HuH-7 (cell line): ENCODE measurements at regions not wholly inside any gene's neighbourhood (a gene's known extent, or its start where the extent isn't known, plus 50 kb on each side); places are given as distances from the start of the nearest gene placed in this dataset.
"Not testable (repeated sequence)": the region's sequence is repeated elsewhere in the genome, so short reads cannot be mapped to it uniquely, and the experiment has no call there.

ENCODE experiments used
- DNase-seq: peaks from one replicate; pipeline ENCODE4 v3.0.0; 2011; ENCODE audit warnings: low spot score

DNA sequence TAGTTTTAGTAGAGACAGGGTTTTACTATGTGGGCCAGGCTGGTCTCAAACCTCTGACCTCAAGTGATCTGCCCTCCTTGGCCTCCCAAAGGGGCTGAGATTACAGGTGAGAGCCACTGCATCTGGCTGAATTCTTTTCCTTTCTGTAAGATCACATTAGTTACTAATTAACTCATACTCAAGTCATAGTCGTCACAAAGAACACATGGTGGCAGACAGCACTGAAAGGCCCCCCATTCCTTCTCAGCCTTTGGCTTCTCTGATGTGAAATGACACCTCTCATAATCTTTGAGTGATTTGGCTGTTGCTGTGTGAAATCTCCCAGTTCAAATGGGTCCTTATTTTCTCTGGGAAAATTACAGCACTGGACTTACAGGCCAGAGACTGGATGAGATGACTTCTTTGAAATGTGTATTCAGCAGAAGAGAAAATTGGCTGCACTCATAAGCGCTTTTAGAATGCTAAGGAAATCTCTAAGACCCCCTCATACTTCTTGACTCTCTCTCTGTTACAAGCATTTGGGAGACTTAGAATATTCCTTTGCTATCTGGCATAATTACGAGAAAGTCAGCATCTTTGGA is 764.8 kb downstream of the RNF144A start:
- DNase-seq, result no peak

DNA sequence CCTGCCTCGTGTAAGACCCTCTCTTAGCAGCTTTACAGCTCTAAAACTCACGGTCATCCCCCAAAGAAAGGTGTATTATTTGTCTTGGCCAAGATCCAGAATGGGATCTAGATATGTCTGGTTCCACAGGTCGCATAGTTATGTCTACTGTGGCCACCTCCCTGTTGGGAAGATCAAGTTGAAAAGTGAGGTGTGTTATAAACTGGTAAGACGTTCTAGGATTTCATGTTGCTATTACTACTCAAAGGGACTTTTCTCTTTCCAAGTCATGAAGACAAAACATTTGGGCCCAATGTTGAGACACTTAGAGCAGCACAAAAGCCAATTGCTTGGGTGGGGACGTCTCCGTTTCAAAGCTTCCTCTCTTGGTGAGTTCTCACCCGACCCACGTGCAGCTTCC is 766.0 kb downstream of the RNF144A start:
- DNase-seq, result no peak

GRCh38 chr2:7683708-7684107 is 766.5 kb downstream of the RNF144A start:
- DNase-seq, result no peak

DNA sequence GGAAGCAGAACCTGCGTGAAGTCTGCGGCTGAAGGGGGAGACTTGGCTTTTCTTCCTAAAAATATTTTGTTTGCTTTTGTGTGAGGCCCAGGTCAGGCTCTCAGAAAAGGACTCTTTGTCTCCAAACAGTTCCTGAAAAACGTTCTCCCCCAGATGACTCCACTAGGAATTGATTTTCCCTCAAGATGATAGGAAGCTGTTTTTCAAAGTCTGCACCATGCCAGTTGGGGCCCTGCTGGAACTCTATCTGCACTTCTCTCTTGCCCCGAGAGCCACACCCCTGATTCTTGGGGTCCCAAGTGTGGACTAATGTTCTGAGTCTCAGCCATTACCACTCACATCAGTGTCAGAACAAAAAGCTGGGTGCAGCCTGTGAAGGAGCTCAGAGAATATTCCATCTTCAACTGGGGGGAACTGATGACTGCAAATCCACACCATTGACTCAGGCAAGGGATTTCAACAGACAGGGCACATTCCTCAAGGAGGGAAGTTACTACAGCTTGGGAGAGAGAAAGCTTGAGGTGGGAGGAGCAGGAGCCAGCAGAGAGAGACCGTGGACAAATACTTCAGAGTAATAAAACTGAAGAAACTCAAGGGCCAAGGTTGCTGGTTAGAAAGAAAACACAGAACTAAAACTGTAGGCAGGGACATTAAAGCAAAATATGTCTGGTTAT is 768.3 kb downstream of the RNF144A start:
- no peak for DNase-seq

DNA sequence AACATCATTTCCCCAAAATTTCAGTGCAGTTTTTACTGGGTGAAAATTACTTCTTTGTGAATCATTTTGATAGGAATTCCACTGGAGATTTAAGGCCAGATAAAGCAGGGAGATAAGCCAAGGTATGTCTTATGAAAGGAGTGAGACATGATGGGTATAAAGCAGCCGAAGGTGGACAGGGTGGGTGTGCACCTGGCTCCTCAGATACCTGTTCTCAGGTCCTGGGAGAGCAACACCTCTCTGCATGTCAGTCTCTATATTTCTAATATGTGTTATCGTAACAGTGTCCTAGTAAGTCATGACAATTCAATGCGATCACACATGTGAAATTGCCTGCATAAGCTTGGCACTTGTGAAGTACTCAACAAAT is 768.8 kb downstream of the RNF144A start:
- no peak for DNase-seq

DNA sequence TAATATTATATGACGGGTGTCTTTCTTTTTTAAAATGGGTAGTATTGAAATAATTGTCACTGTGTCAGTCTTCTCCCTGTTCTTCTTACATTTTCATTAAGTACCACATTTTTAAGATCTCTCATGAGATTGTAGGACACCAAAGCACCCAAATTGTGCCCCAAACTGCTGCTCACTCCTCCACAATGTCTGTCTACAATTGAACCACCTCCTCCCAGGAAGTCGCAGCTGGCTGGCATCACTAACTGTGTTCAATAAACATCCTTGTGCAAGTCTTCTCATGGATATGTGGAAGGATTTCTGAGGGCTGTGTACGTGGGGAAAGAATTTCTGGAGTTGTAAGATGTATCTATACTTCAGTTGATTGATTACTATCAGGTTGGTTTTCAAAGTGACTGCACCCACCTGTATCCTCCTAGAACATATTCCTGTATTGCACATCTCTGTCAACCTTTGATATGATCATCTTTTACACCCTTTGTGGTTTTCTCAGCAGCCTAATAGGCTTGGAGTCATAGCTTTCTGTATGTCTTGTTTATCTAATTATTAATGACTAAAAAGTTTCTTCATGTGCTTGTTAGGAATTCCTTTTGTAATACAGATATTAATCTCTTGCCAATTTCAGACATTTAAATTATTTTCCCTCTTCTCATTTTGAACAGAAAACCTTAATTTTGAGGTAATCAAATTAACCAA is 774.9 kb downstream of the RNF144A start:
- no peak for DNase-seq

DNA sequence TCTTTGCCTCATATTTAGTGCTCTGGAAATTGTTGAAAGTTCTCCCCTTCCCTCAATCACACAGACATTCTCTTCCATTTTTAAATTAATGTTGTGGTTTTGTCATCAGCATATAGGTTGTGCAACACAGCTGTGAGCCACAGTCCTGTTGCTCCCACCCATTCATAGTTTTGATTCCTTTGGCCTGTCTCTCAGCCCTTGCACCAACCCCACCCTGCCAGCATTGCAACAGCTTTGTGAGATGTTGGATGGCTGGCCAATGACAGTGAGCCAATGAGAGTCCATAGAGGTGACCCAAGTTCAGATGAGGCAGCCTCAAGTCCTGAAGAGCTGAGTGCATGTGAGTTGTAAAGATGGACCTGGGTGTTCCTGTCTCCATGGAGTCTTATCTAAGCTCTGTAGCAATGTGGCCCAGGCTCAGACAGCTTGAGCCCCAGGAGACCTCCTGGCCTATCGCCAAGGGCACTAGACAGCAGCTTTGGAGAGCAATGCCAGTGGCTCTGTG is 775.5 kb downstream of the RNF144A start:
- no peak for DNase-seq

- no peak for DNase-seq
Measured at GRCh38 chr2:7693246-7694075, 776.2 kb downstream of the RNF144A start.

GRCh38 chr2:7694076-7694985 is 777.1 kb downstream of the RNF144A start:
- no peak for DNase-seq

DNA sequence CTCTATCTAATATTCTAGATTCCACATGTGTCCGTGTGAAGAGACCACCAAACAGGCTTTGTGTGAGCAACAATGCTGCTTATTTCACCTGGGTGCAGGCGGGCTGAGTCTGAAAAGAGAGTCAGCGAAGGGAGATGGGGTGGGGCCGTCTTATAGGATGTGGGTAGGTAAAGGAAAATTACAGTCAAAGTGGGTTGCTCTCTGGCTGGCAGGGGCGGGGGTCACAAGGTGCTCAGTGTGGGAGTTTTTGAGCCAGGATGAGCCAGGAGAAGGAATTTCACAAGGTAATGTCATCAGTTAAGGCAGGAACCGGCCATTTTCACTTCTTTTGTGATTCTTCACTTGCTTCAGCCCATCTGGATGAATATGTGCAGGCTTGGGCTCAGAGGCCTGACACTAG is 779.3 kb downstream of the RNF144A start:
- DNase-seq, result not testable (repeated sequence)

DNA sequence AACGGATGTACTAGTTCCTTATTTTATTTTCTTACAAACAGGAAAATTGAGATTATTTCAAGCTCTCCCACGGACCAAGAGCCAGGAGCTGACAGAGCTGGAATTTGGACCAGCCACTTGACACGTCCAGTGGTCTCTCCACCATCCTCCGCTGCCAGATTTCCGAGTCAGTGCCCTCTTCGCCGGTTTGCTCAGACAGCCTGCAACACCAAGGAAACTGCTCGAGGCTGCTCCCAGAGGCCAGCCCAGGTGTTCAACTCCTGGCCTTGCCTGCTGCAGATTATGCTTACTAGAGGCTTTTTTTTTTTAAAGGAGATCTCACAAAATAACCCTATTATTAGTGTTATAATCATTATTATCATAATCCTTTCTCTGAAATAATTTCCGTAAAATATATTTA is 779.8 kb downstream of the RNF144A start:
- no peak for DNase-seq

- no peak for DNase-seq
Measured at GRCh38 chr2:7701791-7702190, 784.6 kb downstream of the RNF144A start.

GRCh38 chr2:7703048-7703447 is 785.8 kb downstream of the RNF144A start:
- no peak for DNase-seq

DNA sequence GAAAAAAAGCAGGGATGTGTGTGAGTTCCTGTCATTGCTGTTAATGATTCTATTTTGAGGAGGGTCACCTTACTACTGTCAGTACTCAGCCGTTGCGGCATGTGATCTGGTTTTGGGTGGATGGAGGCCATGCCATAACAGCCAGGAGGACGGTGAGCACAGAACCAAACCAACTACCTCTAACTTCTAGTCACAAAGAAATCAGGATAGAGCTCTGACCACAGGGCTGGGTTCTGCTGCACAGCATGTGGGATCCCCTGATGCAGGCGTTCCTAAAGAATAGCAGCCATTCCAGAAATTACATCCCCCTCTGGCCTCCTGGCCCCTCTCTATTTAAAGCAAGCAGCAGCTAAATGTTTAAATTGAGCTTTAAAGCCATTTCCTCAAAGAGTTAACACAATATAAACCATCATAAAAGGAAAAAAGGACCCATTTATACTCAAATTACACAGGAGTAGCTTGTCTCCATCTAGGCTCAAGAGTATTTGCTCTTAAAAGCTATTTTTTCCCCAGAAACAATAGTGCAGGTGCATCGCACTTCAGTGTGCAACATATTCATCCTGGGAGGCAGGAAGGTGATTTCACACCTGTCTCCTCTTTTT is 786.4 kb downstream of the RNF144A start:
- no peak for DNase-seq

- no peak for DNase-seq
Measured at GRCh38 chr2:7704296-7704865, 787.2 kb downstream of the RNF144A start.

- DNase-seq, result no peak
Measured at GRCh38 chr2:7706791-7707190, 789.6 kb downstream of the RNF144A start.

DNA sequence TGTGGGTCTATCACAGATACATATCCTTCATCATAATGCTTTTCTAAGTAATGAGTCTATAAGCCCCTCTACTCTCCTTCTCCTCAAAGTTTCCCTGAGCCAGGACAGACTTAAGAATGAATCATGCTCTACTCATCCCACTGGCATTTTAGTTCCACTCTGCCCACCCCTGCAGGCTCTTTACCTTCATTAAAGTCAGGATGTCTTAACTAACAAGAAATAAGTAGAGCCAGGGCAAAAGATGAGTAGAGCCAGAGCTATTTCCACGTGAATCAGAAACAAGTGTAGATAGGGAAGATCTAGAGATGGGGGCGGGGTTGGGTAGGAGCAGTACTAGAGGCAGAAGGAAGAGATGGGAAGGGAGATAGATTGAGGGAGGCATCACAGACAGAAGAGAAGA is 790.5 kb downstream of the RNF144A start:
- DNase-seq, result no peak

GRCh38 chr2:7709907-7710306 is 792.7 kb downstream of the RNF144A start:
- DNase-seq, result no peak

DNA sequence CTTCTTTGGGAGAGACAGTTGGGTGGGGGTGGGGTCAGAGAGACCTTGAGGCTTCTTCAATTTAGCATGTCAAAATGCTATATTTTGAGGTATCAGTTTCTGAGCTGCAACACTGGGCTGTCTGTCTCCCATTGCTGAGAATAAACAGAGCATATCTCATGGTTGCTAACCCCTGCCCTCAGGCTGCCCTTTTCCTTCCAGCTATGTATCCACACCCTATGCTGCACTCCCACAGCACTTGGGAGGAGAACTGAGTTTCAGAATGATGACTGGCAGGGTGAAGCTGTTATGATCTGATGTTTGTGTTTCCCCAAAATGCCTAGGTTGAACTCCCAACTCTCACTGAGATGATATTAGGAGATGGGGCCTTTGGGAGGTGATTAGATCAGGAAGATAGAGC is 794.0 kb downstream of the RNF144A start:
- no peak for DNase-seq

GRCh38 chr2:7719876-7720275 is 802.7 kb downstream of the RNF144A start:
- no peak for DNase-seq
